B cell (primary cell): ENCODE measurements at regions not wholly inside any gene's neighbourhood (a gene's known extent, or its start where the extent isn't known, plus 50 kb on each side); places are given as distances from the start of the nearest gene placed in this dataset.

Experiments
- ATAC-seq: fragments of 200-7000 bp; cut with Tn5 transposase; one replicate; pipeline ENCODE4 v1.10.0; 2021; ENCODE audit warnings: low read depth, mild to moderate bottlenecking, moderate number of reproducible peaks, moderate library complexity
- CTCF ChIA-PET: fragments of 350-600 bp; sonication (Branson Sonifier 250); formaldehyde crosslinking; loops from one replicate; lab custom pipeline; 2021; ENCODE audit warnings: antibody characterized with exemption, inconsistent platforms; lab: Charles Lee
- POLR2A ChIA-PET: fragments of 350-600 bp; sonication (Branson Sonifier 250); formaldehyde crosslinking; loops from one replicate; lab custom pipeline; 2021; ENCODE audit warnings: antibody characterized with exemption; lab: Charles Lee
- DNase-seq: peaks from one replicate; pipeline ENCODE4 v3.0.0; 2013
- H2AFZ ChIP-seq: 2 replicates; pipeline ENCODE4 v1.6.1; 2012; ENCODE audit warnings: mild to moderate bottlenecking, low read depth, low read length; ENCODE audit not compliant: insufficient read depth, poor library complexity, severe bottlenecking
- H3K27ac ChIP-seq, 2 donors: 1 replicate in 1 of 2; 2 replicates in 1 of 2; pipeline ENCODE4 v1.5.1; 2012 to 2013; ENCODE audit warnings: low read length in 2 of 2, mild to moderate bottlenecking in 2 of 2, moderate library complexity in 1 of 2
- H3K27me3 ChIP-seq, 4 experiments: fragments of 200-600 bp in 1 of 4; sonication (generic) in 1 of 4; replicated peaks in 1 of 4; 1 replicate in 2 of 4; 2 replicates in 2 of 4; pipeline versions ENCODE4 v1.6.1 to v1.7.0; 2013 to 2016; ENCODE audit warnings: low read length in 3 of 4, mild to moderate bottlenecking in 2 of 4, mixed read lengths in 1 of 4, moderate library complexity in 1 of 4; ENCODE audit not compliant: insufficient read depth in 4 of 4, control insufficient read depth in 3 of 4; ENCODE audit errors: control extremely low read depth in 1 of 4
- H3K36me3 ChIP-seq, 2 experiments: replicated peaks in 1 of 2; 1 replicate in 1 of 2; 2 replicates in 1 of 2; pipeline versions ENCODE4 v1.6.1 to v1.7.1; 2013; ENCODE audit warnings: low read length in 1 of 2; ENCODE audit not compliant: insufficient read depth in 2 of 2, control insufficient read depth in 1 of 2; ENCODE audit errors: control extremely low read depth in 1 of 2, extremely low read depth in 1 of 2
- H3K4me1 ChIP-seq, 2 donors: fragments of 200-600 bp in 1 of 2; sonication (generic) in 1 of 2; 1 replicate in 1 of 2; 2 replicates in 1 of 2; pipeline versions ENCODE4 v1.5.1 to v1.6.1; 2013 to 2017; ENCODE audit warnings: low read length in 2 of 2; ENCODE audit not compliant: control insufficient read depth in 2 of 2, insufficient read depth in 2 of 2
- H3K4me2 ChIP-seq: replicated peaks from 2 replicates; pipeline ENCODE3; 2012; ENCODE audit warnings: mild to moderate bottlenecking, low read depth, low read length; ENCODE audit not compliant: poor library complexity, severe bottlenecking
- H3K4me3 ChIP-seq, 5 experiments: fragments of 200-600 bp in 1 of 5; sonication (generic) in 1 of 5; 1 replicate in 3 of 5; 2 replicates in 2 of 5; pipeline versions ENCODE4 v1.5.1 to v1.7.0; 2011 to 2016; ENCODE audit warnings: low read length in 4 of 5, mild to moderate bottlenecking in 4 of 5, low read depth in 2 of 5, control low read depth in 1 of 5, moderate library complexity in 1 of 5; ENCODE audit not compliant: insufficient read depth in 1 of 5; ENCODE audit errors: control extremely low read depth in 1 of 5, extremely low read depth in 1 of 5
- H3K79me2 ChIP-seq: fragments of 200-600 bp; sonication (generic); one replicate; pipeline ENCODE4 v1.6.0; 2016; ENCODE audit warnings: low read length; ENCODE audit not compliant: control insufficient read depth, insufficient read depth
- H3K9ac ChIP-seq: fragments of 200-600 bp; sonication (generic); 2 replicates; pipeline ENCODE4 v1.6.1; 2017; ENCODE audit warnings: mild to moderate bottlenecking, low read length, moderate library complexity
- H3K9me3 ChIP-seq, 3 donors: one replicate each; pipeline versions ENCODE4 v1.6.1 to v1.7.1; 2013; ENCODE audit warnings: low read length in 2 of 3; ENCODE audit not compliant: control insufficient read depth in 2 of 3, insufficient read depth in 1 of 3; ENCODE audit errors: control extremely low read depth in 1 of 3
- H4K20me1 ChIP-seq: 2 replicates; pipeline ENCODE4 v1.6.0; 2012; ENCODE audit warnings: mild to moderate bottlenecking, low read length; ENCODE audit not compliant: insufficient read depth, control insufficient read depth, poor library complexity, severe bottlenecking
- H3K27ac Mint-ChIP-seq: one replicate; pipeline ENCODE4 v1.8.0; 2021; ENCODE audit warnings: mixed read lengths
- H3K27me3 Mint-ChIP-seq: one replicate; pipeline ENCODE4 v1.8.0; 2021; ENCODE audit warnings: mixed read lengths
- H3K4me1 Mint-ChIP-seq: one replicate; pipeline ENCODE4 v1.8.0; 2021; ENCODE audit warnings: mixed read lengths
- H3K4me3 Mint-ChIP-seq: one replicate; pipeline ENCODE4 v1.8.0; 2021; ENCODE audit warnings: mixed read lengths
- H3K9me3 Mint-ChIP-seq: one replicate; pipeline ENCODE4 v1.8.0; 2022; ENCODE audit warnings: mixed read lengths; ENCODE audit not compliant: insufficient read depth
- CTCF ChIP-seq: fragments of 200-600 bp; IDR thresholded peaks from one replicate; pipeline ENCODE4 v1.8.0; 2022; ENCODE audit warnings: antibody characterized with exemption, mild to moderate bottlenecking
- EZH2 ChIP-seq: IDR thresholded peaks from 2 replicates; pipeline ENCODE4 v1.6.1; 2012; ENCODE audit warnings: borderline replicate concordance, low read depth, mild to moderate bottlenecking, moderate library complexity, low read length; ENCODE audit not compliant: insufficient read depth, poor library complexity, severe bottlenecking
- WGBS: methylation state at CpG from one replicate; pipeline ENCODE4 v1.1.5; 2013; ENCODE audit warnings: missing lambda C conversion rate; ENCODE audit not compliant: insufficient coverage; 5-methylcytosine and 5-hydroxymethylcytosine counted together
- intact Hi-C: fragments of 100-400 bp; cut with micrococcal nuclease; formaldehyde crosslinking; loops from one replicate; pipeline ENCODE4 v1.10.0; 2022

GRCh38 chr15:69537901-69538300, 85.3 kb downstream of the RPLP1 start:
- ATAC-seq (no peak), DNase-seq (no peak)
- WGBS, result no CpG with 5 or more reads among the region's 1 CpG
- H2AFZ ChIP-seq, result no peak overlapping the region
- H3K4me1 ChIP-seq, result no peaks in the 10 kb centered on the region
- no peaks in the 10 kb centered on the region for H3K27me3 ChIP-seq
- H3K4me3 Mint-ChIP-seq, result no peak overlapping the region
- no peak overlapping the region for H3K27ac ChIP-seq
- CTCF ChIA-PET, result no interaction called here
- H3K79me2 ChIP-seq, result no peaks in the 10 kb centered on the region
- no peaks in the 10 kb centered on the region for H3K36me3 ChIP-seq
- H3K4me3 ChIP-seq, result no peak overlapping the region
- no peaks in the 10 kb centered on the region for H3K4me1 Mint-ChIP-seq
- TF ChIP-seq CTCF (no peak), EZH2 (no peak)
- H3K9ac ChIP-seq, result no peak overlapping the region
- H3K4me2 ChIP-seq, result no peak overlapping the region
- H4K20me1 ChIP-seq, result no peaks in the 10 kb centered on the region
- H3K9me3 Mint-ChIP-seq, result no peaks in the 10 kb centered on the region
- POLR2A ChIA-PET, result no interaction called here
- intact Hi-C loops, result no loop called here
- peaks cover 24% of the 10 kb centered on the region for H3K27me3 Mint-ChIP-seq
- no peaks in the 10 kb centered on the region for H3K9me3 ChIP-seq
- H3K27ac Mint-ChIP-seq, result no peak overlapping the region

GRCh38 chr15:69538379-69538778, 85.8 kb downstream of the RPLP1 start:
- Mint-ChIP-seq H3K27ac (no peak overlapping the region), H3K9me3 (no peaks in the 10 kb centered on the region), H3K27me3 (peaks cover 23% of the 10 kb centered on the region), H3K4me1 (no peaks in the 10 kb centered on the region), H3K4me3 (no peak overlapping the region)
- 93% methylated on average over 3 of the region's 5 CpGs for WGBS
- no peak for ATAC-seq
- Histone ChIP-seq H3K79me2 (no peaks in the 10 kb centered on the region), H3K9me3 (no peaks in the 10 kb centered on the region), H2AFZ (no peak overlapping the region), H3K27ac (no peak overlapping the region), H3K4me1 (no peaks in the 10 kb centered on the region), H3K9ac (no peak overlapping the region), H4K20me1 (no peaks in the 10 kb centered on the region), H3K4me2 (no peak overlapping the region), H3K27me3 (no peaks in the 10 kb centered on the region), H3K36me3 (no peaks in the 10 kb centered on the region), H3K4me3 (no peak overlapping the region)
- TF ChIP-seq EZH2 (no peak), CTCF (no peak)
- intact Hi-C loops, result no loop called here
- ChIA-PET POLR2A (no interaction called here), CTCF (no interaction called here)
- no peak for DNase-seq
